ENCODE measurements at regions not wholly inside any gene's neighbourhood (a gene's known extent, or its start where the extent isn't known, plus 50 kb on each side); places are given as distances from the start of the nearest gene placed in this dataset.

- H3K27ac ChIP-seq = no peak overlapping the region
- no peaks in the 10 kb centered on the region for H3K4me1 ChIP-seq
- WGBS, 3 donors = 43 to 51% (median 47%) methylated on average over 2 of the region's 2 CpGs
- ATAC-seq (no peak), DNase-seq (no peak)
- H3K4me3 ChIP-seq = no peak overlapping the region
- no peaks in the 10 kb centered on the region for H3K9me3 ChIP-seq
- no peaks in the 10 kb centered on the region for H3K27me3 ChIP-seq (ENCODE audit: insufficient read depth in 3 of 3, low read length in 2 of 3)
- no peak for TF ChIP-seq CTCF (IDR thresholded peaks at IDR 0.05)
- H3K36me3 ChIP-seq (ENCODE audit: insufficient read depth in 1 of 2, low read depth in 1 of 2) = no peaks in the 10 kb centered on the region
- intact Hi-C loops (cut with DNase I) = no loop called here
Observed at GRCh38 chr21:25002676-25003075, 604.6 kb downstream of the MRPL39 start.

- DNase-seq (no peak), ATAC-seq (no peak)
- no peaks in the 10 kb centered on the region for H3K4me1 ChIP-seq
- TF ChIP-seq CTCF (IDR thresholded peaks at IDR 0.05) = no peak
- H3K4me3 ChIP-seq = no peak overlapping the region
- no peaks in the 10 kb centered on the region for H3K36me3 ChIP-seq (ENCODE audit: insufficient read depth in 1 of 2, low read depth in 1 of 2)
- no peak overlapping the region for H3K27ac ChIP-seq
- no peaks in the 10 kb centered on the region for H3K27me3 ChIP-seq (ENCODE audit: insufficient read depth in 3 of 3, low read length in 2 of 3)
- intact Hi-C loops (cut with DNase I) = no loop called here
- 16 to 30% (median 26%) methylated on average over 3 of the region's 3 CpGs for WGBS, 3 donors
- peaks cover 2% of the 10 kb centered on the region for H3K9me3 ChIP-seq
Observed at GRCh38 chr21:24995216-24995615, 612.1 kb downstream of the MRPL39 start.

GRCh38 chr21:24994717-24995116, 612.6 kb downstream of the MRPL39 start:
- ATAC-seq = no peak
- intact Hi-C loops (cut with DNase I) = no loop called here

GRCh38 chr21:24989516-24989915, 617.8 kb downstream of the MRPL39 start:
- DNase-seq (no peak), ATAC-seq (no peak)
- intact Hi-C loops (cut with DNase I) = no loop called here
- Histone ChIP-seq H3K36me3 (ENCODE audit: insufficient read depth in 1 of 2, low read depth in 1 of 2) (no peaks in the 10 kb centered on the region), H3K27me3 (ENCODE audit: insufficient read depth in 3 of 3, low read length in 2 of 3) (no peaks in the 10 kb centered on the region), H3K4me1 (no peaks in the 10 kb centered on the region), H3K27ac (no peak overlapping the region), H3K4me3 (no peak overlapping the region), H3K9me3 (peaks cover 2% of the 10 kb centered on the region)
- TF ChIP-seq CTCF (IDR thresholded peaks at IDR 0.05) = no peak

More at GRCh38 chr21:24994717-24995116, 612.6 kb downstream of the MRPL39 start:
- no peaks in the 10 kb centered on the region for H3K27me3 ChIP-seq (ENCODE audit: insufficient read depth in 3 of 3, low read length in 2 of 3)
- H3K36me3 ChIP-seq (ENCODE audit: insufficient read depth in 1 of 2, low read depth in 1 of 2) = no peaks in the 10 kb centered on the region
- WGBS, 3 donors = 77 to 79% (median 79%) methylated on average over 4 of the region's 4 CpGs
- no peak overlapping the region for H3K4me3 ChIP-seq
- no peak for DNase-seq
- H3K9me3 ChIP-seq = peaks cover 2% of the 10 kb centered on the region
- TF ChIP-seq CTCF (IDR thresholded peaks at IDR 0.05) = no peak
- no peaks in the 10 kb centered on the region for H3K4me1 ChIP-seq
- no peak overlapping the region for H3K27ac ChIP-seq

GRCh38 chr21:24988941-24989340, 618.3 kb downstream of the MRPL39 start:
- WGBS, 3 donors = 83 to 92% (median 91%) methylated on average over 8 of the region's 8 CpGs
- DNase-seq (no peak), ATAC-seq (no peak)
- Histone ChIP-seq H3K36me3 (ENCODE audit: insufficient read depth in 1 of 2, low read depth in 1 of 2) (no peaks in the 10 kb centered on the region), H3K27ac (no peak overlapping the region), H3K9me3 (peaks cover 2% of the 10 kb centered on the region), H3K4me3 (no peak overlapping the region), H3K27me3 (ENCODE audit: insufficient read depth in 3 of 3, low read length in 2 of 3) (no peaks in the 10 kb centered on the region), H3K4me1 (no peaks in the 10 kb centered on the region)
- no peak for TF ChIP-seq CTCF (IDR thresholded peaks at IDR 0.05)
- intact Hi-C loops (cut with DNase I) = no loop called here

Measured in psoas muscle (tissue), 7 donors.